Endothelial cell of umbilical vein (primary cell): ENCODE measurements at regions not wholly inside any gene's neighbourhood (a gene's known extent, or its start where the extent isn't known, plus 50 kb on each side); places are given as distances from the start of the nearest gene placed in this dataset.

Source experiments
- CTCF ChIP-seq, 2 donors: IDR thresholded peaks; 1 replicate in 1 of 2; 2 replicates in 1 of 2; pipeline ENCODE4 v1.5.1; 2011; ENCODE audit warnings: low read length in 2 of 2, mild to moderate bottlenecking in 2 of 2, moderate library complexity in 2 of 2, control low read depth in 1 of 2, inconsistent platforms in 1 of 2, low read depth in 1 of 2; ENCODE audit not compliant: insufficient read depth in 1 of 2; ENCODE audit errors: extremely low read depth in 1 of 2
- EZH2 ChIP-seq: IDR thresholded peaks from 2 replicates; pipeline ENCODE4 v1.6.1; 2012; ENCODE audit warnings: borderline replicate concordance, low read depth, mild to moderate bottlenecking, moderate library complexity, low read length, inconsistent platforms; ENCODE audit not compliant: severe bottlenecking
- JUN ChIP-seq: IDR thresholded peaks from 2 replicates; pipeline ENCODE4 v1.6.1; 2011; ENCODE audit warnings: borderline replicate concordance, low read depth; ENCODE audit not compliant: insufficient read length, insufficient read depth
- POLR2AphosphoS5 ChIP-seq: IDR thresholded peaks from 2 replicates; pipeline ENCODE4 v1.6.1; 2012; ENCODE audit warnings: low read depth, mild to moderate bottlenecking, control low read depth, low read length, moderate library complexity; ENCODE audit not compliant: insufficient read depth

DNA sequence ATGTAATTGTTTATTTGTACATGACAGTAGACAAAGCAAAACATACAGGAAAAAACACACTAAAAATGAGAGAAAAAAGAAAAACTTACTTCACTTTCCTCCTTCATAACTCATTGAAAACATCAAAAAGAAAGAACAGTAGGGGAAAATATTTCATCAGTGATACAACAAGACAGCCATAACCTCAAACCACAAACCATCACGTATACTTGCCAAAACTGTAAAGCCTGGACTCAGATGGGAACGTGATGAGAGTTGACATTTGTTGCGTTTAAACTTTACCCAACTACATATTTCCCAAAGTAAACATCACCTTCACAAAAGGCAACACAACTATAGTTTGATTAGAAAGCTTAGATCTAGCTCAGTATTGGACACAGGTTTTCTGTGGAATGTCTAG is 278.2 kb upstream of the COL3A1 start:
- no peak for TF ChIP-seq CTCF (IDR thresholded peaks at IDR 0.05; ENCODE audit: extremely low read depth in 1 of 2, insufficient read depth in 1 of 2, low read depth in 1 of 2, low read length in 2 of 2)
- no peak for TF ChIP-seq JUN
- TF ChIP-seq EZH2 = no peak
- no peak for TF ChIP-seq POLR2AphosphoS5
